Stimulated activated CD4-positive, alpha-beta T cell treated with anti-CD3 and anti-CD28 coated beads, Interleukin-12 subunit alpha, Interleukin-12 subunit beta, amount 100 ng/mL, for 24 hours (primary cell): ENCODE measurements at regions not wholly inside any gene's neighbourhood (a gene's known extent, or its start where the extent isn't known, plus 50 kb on each side); places are given as distances from the start of the nearest gene placed in this dataset.
A peak's percentile ranks its signal among the peaks of the same experiment; 100 is the strongest.

Experiments
- DNase-seq, 2 experiments: peaks; one replicate each; pipeline ENCODE4 v3.0.0-alpha.2; 2020; ENCODE audit warnings: low read depth in 2 of 2

GRCh38 chr6:14187406-14187805 lies 69.8 kb downstream of the CD83 start:
- DNase-seq, result no peak

DNA sequence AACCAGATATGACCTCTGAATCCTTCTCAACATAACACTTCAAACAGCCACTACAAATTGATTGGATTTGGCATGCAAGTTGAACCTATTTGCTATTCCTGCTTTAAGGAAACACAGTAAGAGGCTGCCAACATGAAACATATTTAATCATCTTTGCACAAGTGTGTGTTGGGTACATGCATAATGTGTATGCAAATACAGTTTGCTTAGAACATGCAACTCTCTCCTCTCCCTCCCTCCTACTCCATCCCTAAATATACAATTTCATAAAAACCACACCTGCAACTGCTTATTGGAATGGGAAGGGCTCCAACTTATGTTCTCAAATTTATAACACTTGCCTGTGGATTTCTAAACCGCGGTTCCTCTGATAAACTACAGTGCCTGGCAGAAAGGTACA lies 71.5 kb downstream of the CD83 start:
- DNase-seq, result no peak

DNA sequence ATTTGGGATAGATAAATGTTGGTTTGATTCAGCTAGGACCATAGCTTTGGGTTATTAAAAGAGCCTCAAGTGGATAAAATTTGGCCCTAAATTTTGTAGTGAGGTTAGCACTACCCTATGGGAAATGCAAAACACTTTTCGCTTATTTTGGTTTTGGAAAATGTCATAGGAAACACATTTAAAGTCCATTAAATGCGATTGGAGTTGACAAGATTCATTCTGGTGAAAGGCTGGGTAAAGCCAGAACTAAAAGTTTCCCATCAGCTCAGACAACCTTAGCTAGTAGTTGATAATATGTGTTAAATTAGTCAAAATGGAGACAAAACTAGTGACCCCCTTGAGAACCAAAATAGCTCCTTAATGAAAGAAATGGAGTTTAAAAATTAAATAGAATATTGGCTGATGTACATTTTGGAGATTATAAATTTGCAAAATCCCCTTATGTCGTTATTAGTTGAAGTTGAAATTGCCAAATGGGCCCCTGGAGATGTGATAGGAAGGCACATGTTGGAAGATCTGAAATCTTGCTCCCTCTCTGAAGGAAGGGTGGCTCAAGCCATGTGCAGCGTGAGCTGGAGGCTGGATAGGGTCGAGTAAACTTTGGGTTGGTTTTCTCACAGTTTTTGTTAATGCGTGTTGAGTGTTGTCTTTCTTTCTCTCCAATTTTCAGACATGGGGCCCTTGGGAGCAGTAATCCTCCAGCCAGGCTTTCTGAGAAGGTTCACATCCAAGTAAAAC lies 72.8 kb downstream of the CD83 start:
- no peak for DNase-seq

DNA sequence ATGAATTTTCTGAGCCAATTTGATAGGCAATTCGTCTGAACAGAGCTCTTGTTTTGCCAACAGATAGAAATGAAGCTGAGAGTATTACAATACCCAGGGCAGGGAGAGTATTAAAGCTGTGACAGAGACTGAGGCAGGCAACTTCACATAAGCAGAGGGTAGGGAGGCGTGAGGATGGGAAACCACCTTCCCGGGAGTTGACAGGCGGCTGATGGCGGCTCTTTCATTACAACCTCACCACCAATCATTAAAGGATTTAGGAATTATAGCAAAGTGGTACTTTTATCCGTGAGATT lies 73.3 kb downstream of the CD83 start:
- no peak for DNase-seq

- DNase-seq, result no peak
These were observed 74.2 kb downstream of the CD83 start for GRCh38 chr6:14191761-14192160.

- no peak for DNase-seq
These were observed 74.7 kb downstream of the CD83 start for GRCh38 chr6:14192216-14192788.

- DNase-seq, result no peak
These were observed 76.0 kb downstream of the CD83 start for GRCh38 chr6:14193524-14193923.

GRCh38 chr6:14194483-14194882 lies 76.9 kb downstream of the CD83 start:
- no peak for DNase-seq

DNA sequence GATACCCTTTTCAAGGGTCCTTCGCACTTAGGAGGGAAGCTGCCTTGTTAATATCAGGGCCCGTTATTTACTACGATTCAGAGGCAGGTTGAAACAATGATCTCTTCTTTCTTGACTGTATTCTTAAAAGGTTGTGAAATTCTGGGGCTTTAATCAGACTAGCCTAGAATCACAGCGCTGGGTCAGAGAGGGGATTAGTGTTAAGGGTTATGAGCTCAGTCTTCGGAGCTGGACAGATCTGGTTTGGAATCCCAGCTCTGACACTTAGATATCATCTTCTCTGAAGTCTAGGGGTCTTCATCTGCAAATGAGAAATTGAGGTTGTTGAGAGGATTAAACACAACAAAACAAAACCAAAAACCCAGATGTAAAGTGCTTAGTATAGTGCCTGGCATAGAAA lies 77.4 kb downstream of the CD83 start:
- no peak for DNase-seq

GRCh38 chr6:14196026-14196425 lies 78.5 kb downstream of the CD83 start:
- no peak for DNase-seq

DNA sequence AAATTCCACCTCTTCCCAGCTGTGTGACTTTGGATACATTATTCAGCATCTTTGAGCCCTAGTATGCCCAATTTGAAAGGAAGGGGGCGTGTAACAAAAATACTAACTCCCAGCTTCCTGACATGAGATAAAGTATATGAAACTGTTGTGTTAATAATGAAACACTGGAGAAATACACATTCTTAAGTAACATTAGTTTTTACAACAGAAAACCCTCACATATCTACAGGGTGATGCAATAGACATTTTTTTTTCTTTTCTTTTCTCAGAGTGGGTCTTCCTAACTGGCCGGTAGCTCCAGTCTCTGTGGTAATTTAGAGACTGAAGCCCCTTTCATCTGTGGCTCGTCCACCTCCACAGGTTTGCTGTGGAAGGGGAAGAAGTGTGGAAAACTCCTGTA lies 79.5 kb downstream of the CD83 start:
- DNase-seq, result no peak

DNA sequence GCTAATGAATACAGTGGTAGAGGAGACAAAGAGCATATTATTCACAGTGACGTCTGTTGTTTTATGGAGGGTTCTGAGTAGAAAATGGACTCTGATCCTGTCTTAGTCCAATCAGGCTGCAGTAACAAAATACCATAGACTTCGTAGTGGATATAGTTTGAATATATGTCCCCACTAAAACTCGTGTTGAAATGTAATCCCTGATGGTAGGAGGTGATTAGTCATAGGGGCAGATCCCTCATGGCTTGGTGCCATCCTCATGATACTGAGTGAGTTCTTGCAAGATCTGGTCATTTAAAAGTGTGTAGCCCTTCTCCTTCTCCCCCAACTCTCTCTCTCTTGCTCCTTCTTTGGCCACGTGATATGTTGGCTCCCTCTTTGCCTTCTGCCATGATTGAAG lies 82.5 kb downstream of the CD83 start:
- no peak for DNase-seq

GRCh38 chr6:14202947-14203346 lies 85.4 kb downstream of the CD83 start:
- DNase-seq, result no peak

GRCh38 chr6:14206391-14206790 lies 88.8 kb downstream of the CD83 start:
- DNase-seq, result no peak

- DNase-seq, result no peak
These were observed 89.9 kb downstream of the CD83 start for GRCh38 chr6:14207448-14207847.

- DNase-seq, result no peak
These were observed 91.4 kb downstream of the CD83 start for GRCh38 chr6:14209000-14209399.

- no peak for DNase-seq
These were observed 92.5 kb downstream of the CD83 start for GRCh38 chr6:14210077-14210476.

DNA sequence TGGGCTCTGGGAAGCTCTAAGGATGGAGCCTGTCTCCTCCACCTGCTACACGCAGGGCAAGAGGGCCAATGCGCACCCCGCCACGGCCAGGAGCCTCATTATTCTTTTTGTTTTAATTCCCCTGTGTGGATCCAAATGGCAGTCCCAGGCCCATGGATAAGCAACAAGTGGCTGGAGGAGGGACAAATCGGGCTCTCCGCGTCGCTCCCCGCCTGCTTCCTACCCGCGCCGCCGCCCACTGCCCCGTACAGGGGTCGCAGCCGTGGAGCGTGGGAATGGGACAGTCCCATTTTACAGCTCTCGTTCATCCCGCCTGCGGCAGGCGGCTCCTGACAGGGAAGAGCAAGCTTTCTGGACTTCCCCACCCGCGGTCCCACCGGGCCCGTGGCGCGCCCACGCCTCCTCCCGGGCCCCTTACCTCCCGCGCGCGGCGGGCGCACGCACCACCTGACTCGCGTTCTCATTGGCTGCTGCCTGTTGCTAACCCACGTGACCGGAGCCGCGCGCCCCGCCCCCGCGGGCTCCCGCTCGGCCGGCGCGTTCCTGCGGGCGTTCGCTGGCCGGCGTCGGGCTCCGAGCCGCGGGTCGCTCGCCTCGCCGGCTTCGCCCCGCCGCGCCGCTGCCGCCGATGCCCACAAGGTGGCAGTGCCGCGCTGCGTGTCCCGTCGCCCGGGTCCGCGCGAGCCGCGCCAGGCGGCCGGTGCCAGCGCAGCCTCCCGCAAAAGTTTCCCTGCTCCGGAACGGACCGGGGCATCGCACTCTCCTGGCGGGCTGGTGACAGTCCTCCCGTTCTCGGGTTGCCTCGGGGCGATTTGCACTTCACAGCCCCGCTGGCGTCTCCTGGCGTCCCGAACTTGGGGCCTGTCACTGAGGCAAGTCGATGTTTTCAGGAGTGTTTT lies 93.3 kb downstream of the CD83 start:
- peak; percentile 83 to 87 for DNase-seq

- peak in 1 of 2 experiments; percentile 20 for DNase-seq
These were observed 94.0 kb downstream of the CD83 start for GRCh38 chr6:14211562-14211942.

- no peak for DNase-seq
These were observed 94.4 kb downstream of the CD83 start for GRCh38 chr6:14212020-14212419.

GRCh38 chr6:14212632-14213031 lies 95.1 kb downstream of the CD83 start:
- no peak for DNase-seq

DNA sequence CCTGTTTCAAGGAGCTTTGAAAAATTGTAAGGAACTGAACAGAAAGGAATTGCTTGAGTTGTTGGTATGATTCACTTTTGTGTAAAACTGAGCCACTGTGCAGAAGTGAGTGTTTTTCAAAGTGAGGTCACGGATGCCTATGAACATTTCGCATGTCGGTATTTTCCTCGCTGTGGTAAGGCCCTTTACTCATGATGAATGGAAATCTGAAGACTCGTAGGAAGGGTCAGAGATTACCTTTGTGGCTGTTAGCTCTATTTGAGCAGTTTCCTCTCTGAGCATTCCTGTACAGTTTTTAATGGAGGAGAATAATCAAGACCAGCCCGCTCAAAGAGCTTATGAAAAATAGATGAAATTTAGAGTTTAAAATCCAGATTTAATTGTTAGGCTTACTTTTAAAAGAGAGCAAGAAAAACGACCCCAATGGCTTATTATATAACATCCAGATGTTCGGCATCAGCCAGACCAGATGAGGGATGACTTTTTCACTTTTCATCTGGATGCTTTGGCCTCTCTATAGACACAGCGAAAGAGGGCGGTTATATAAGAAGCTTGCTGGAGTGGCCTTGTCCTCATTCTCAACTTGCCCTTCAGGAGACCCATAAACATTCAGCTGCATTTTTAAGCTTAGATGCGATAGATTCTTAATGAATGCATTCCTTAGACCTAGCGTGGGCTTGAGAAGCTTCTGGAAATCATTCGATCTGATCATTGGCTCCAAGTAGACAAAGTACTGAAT lies 99.5 kb downstream of the CD83 start:
- no peak for DNase-seq
